Epithelial cell of prostate (primary cell): ENCODE measurements at regions not wholly inside any gene's neighbourhood (a gene's known extent, or its start where the extent isn't known, plus 50 kb on each side); places are given as distances from the start of the nearest gene placed in this dataset.

Source experiments
- DNase-seq: peaks from one replicate; pipeline ENCODE4 v3.0.0-alpha.2; 2011; ENCODE audit warnings: low read depth, low spot score
- H3K27ac ChIP-seq: fragments of 450-650 bp; 2 replicates; pipeline ENCODE4 v1.5.1; 2017; ENCODE audit warnings: mild to moderate bottlenecking

DNA sequence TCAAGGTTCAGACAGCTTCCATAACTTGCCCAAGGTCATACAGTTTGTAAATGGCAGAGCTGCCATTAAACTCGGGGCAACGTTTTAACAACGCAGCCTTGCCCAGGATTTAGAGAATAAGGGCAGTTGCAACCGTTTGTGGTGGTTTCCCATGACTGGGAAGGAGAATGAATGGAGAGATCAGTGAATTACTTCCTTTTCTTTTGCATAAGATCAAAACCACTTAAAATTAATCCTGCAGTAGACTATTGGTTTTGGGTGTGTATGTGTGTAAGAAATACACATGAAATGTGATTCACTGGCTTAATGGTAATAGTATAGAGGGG lies 179.1 kb upstream of the MIR17HG start:
- no peak for DNase-seq
- H3K27ac ChIP-seq, result no peak overlapping the region

DNA sequence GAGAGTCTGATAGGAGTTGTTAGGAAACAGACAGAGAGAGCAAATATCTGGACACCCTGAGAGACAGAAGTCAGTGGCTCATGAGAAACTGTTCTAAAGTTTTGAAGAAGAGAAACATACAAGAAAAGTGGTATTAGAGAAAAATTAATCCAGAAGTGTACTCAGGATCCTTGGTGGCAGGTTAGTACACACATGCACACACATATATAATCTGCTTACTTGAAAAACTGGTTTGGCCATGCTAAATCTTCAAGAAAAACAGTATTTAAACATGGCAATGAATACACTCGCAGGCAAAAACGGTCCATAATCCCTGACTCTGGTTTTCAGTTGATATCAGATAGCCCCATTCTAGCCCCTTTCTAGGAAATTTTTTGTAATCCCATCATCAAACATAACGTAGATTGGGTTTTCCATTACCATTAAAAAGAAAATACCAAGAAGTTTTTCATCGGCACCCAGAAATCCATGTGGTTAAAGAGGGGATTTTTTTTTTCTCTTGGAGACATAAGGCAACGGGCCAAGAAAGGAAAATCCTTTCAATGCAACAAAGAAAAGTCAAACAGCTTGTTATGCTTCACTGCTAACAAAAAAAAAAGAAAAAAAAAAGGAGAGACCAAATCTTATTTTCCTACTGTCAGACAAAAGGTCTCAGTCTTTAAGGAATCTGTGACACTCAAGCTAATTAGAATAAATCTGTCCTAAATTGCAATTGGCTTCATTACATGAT lies 178.0 kb upstream of the MIR17HG start:
- H3K27ac ChIP-seq, result no peak overlapping the region
- DNase-seq, result no peak

DNA sequence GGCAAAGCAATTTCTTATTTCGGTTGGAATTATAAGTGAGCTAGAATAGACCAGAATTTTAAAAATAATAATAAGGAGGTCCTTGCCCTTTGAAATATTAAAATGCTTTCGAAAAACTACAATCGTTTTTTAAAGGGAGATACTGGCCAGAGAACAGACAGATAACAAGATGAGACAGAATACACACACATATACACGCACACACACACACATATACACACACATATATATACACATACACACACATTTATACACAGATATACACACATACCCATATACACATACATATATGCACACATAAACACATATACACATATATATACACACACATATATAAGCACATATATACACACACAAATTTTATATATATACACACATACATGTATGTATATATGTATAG lies 175.3 kb upstream of the MIR17HG start:
- no peak for DNase-seq
- H3K27ac ChIP-seq, result no peak overlapping the region

DNA sequence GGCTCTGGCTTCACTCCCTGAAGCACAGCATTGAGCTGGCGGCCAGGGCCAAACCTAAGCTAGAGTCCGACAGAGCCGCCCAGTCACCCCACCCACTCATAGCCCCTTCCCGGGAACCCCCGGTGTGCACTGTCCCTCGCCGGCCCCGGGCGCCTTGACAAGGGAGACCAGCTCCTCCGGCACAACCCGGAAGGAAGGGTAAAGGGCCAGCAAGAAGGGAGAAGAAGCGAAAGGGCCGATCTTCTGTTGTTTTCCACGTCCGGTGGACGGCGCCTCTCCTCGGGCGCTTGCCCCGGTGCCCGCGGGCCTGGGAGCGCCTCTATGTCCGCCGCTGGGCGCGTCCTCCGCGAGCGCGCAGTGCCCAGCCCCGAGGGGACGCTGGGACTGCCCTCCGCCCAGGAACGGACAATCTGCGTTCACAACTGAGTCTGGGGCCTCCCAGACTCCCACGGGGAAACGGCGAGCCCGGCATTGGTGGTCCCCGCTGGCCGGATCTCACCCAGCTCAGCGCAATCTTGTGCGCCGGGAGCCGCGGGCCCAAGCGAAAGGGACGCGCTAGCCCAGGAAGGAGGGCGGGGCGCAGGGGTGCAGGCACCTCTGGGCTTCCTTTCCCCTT lies 172.5 kb upstream of the MIR17HG start:
- no peak for DNase-seq
- no peak overlapping the region for H3K27ac ChIP-seq

DNA sequence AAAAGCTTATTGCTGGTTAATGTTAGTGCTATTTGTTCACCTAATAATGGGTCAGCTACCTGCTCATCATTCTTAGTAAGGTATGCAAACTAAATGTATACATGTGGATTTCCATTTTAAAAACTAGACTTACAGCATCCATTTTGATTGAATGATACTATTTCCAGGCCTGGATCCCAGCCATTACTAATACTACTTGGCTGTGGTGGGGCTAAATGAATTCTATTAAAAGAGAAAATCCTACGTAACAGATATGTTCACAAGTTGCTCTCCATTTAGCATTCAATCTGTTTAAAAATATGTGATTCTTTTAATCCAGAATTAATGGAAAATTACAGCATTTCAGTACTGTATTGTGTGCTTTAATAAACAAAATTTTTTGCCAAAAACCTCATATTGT lies 169.4 kb upstream of the MIR17HG start:
- no peak for DNase-seq
- H3K27ac ChIP-seq, result no peak overlapping the region

DNA sequence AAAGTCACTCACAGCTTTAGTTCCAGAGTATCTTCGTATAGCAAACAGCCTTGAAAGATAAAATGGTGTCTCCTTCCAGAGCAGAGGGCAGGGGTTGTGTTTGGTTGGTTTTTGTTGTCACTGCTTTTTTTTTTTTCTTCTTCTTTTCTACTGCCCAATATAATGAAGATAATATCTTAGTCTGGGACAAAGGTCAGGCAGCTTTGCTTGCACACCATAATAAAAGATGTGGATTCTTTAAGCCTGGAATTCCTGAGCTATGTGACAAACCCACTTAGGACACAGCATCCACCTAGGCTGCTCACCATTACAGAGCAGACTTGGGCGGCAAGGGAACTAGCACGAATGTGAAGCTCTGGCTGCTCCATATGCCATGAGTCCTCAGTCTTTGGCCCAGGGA lies 165.6 kb upstream of the MIR17HG start:
- DNase-seq, result no peak
- H3K27ac ChIP-seq, result no peak overlapping the region

DNA sequence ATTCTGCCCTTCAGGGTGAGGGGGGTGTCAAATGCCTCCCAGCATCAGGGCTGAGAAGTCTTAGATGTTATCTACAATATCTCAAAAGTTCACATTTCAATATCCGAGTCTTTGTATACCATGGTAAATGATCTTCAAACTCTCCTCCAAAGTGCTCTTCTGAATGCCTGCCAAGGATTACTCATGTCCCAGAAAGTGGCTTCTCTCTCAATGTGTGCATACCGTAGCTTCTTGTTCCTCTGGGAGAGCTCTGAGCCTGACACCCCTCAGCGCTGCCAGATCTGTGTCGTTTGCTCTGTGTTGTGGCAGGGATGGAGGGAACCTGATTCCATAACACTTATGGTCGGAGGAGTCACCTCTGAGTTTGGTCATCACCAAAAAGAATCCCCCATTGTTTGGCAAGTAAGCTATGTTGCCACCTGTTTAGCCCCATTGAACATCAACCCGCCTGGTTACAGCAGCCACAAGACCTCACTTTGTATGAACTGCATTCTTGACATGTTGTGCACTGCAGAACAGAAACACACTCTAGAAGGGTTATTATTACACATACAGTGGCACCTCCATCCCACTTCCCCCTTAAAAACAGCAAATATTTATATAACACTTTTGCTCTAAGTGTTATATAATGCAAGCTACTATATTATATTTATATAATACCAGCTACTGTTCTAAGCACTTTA lies 163.1 kb upstream of the MIR17HG start:
- H3K27ac ChIP-seq, result no peak overlapping the region
- no peak for DNase-seq

DNA sequence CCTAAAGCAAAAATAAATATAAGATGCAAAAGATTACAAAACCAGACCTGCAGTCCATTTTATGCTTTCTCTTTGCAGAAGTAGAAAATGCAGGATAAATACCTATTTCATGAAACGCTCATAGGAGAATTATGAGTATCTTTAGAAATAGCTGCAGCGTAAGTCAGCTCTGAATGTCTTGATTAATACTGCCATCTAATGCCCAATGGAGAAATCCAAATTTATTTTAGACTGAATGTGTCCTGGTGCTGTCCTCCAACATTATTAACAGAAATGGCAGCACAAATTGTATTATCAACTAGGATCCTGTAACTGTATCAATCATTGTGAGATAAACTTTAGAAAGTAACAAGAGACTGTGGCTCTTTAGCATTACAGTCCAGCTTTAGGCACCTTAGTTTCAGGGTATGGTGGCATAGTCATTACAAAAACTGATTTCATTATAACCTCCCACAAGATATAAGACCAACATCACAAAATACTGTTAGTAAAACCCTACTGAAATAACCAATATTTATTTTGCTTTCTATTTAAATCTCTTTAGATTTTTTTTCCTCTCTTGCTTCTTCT lies 162.1 kb upstream of the MIR17HG start:
- no peak for DNase-seq
- H3K27ac ChIP-seq, result no peak overlapping the region

DNA sequence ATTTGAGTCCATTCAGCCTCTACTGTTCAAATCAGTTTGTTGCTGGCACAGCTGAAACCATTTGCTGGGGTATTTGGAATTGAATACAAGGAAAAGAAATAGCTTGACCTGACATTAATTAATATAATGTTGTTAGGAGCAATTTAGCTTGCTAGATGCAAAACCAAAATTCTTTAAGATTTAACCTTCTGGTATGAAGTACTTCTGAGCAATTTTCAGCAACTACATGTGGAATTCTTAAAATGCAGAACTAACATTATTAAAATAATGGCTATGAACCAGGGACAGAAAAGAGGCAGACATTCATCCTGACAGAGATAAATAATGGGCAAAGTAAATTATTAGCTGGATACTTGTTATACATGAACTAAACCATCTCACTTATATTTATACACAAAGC lies 160.0 kb upstream of the MIR17HG start:
- H3K27ac ChIP-seq, result no peak overlapping the region
- no peak for DNase-seq

DNA sequence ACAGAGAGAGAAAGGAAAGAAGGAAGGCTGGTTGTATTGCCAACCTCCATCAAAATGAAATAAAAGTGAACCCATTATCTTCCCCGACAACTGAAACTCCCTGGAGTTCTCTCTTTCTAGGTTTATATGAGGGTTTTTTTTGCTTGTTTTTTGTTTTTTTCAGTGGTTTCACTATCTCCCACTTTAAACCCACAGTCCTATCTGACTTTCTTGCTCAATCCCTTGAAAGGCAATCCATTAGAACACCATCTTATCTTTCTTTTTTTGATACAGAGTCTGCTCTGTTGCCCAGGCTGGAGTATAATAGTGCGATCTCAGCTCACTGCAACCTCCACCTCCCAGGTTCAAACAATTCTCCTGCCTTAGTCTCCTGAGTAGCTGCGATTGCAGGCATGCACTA lies 158.0 kb upstream of the MIR17HG start:
- no peak overlapping the region for H3K27ac ChIP-seq
- no peak for DNase-seq

DNA sequence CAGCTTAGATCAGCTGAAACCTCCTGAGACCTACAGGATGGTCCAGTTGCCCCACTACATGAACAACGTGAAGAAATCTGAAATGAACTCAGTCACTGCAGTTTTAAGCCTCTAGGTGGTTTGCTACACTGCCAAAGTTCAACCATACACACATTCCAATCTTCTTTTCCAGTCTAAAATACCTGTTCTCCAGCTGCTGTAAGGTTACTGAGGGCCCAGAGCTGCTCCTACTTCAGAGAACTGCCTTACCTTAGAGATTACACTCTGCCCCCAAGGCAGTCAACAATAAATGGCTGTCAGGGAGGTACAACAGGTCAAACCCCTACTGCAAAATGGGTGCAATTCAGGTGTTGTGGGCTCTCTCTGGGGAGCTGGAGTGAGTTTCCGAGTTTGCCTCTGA lies 154.1 kb upstream of the MIR17HG start:
- no peak overlapping the region for H3K27ac ChIP-seq
- no peak for DNase-seq

DNA sequence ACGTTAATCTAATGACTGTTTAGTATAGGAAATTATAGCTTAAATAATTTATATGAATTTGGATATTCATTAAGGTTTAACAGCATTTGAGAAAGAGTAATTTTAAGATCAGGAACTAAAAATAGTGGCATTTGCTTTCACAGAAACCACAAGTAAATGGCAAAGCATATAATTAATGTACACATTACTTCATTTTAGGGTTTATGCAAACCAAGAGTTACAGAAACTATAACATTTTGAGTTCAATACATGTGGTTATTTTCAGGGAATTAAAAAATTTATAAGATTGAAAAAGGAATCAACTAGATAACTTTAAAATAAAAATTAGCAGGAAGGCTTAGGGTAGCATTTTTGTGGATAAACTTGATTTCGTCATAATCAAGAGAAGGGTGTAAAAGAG lies 151.7 kb upstream of the MIR17HG start:
- no peak for DNase-seq
- H3K27ac ChIP-seq, result no peak overlapping the region

DNA sequence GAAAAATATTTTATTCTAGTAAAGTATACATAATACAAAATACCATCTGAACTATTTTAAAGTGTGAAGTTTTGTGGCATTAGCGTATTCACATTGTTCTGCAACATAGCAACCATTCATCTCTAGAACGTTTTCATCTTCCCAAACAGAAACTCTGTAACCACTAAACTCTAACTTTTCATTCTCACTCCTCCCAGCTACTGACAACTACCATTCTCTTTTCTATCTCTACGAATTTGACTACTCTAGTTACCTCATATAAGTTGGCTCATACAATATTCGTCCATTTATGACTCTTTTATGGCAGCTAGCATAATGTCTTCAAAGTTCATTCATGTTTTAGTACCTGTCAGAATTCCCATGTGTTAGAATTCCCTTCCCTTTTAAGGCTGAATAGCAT lies 150.5 kb upstream of the MIR17HG start:
- H3K27ac ChIP-seq, result no peak overlapping the region

DNA sequence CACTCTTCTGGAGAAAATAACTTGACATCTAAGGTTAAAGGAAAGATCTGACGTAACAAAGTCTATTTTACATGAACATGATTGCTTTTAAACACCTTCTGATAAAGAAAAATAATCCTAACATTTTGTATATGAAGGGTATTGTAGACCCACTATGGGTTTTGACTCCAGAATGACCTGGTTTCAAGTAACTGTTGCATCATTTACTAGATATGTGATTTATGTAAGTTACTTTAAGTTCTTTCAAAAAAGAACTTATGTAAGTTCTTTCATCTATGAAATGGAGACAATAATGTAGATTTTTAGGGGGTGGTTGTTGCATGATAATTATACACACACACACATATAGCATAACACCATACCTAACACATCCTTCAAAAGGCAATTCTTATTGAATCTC lies 147.6 kb upstream of the MIR17HG start:
- no peak overlapping the region for H3K27ac ChIP-seq
- no peak for DNase-seq

More for the DNA sequence above, 150.5 kb upstream of the MIR17HG start:
- no peak for DNase-seq

DNA sequence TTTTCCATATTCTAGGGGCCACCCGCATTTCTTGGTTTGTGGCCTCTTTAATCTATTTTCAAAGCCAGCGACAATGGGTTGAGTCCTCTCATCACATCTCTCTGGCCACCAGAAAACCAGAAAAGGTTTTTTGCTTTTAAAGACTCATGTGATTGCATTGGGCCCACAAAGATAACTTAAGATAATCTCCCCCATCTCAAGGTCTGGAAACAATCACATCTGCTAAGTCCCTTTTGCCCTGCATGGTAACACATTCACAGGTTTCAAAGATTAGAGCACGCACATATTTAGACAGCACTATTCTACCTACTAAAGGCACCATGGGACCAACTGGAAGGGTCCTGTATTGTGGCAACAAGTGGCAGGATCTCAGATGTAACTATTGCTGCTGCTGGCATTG lies 147.0 kb upstream of the MIR17HG start:
- DNase-seq, result no peak
- no peak overlapping the region for H3K27ac ChIP-seq

DNA sequence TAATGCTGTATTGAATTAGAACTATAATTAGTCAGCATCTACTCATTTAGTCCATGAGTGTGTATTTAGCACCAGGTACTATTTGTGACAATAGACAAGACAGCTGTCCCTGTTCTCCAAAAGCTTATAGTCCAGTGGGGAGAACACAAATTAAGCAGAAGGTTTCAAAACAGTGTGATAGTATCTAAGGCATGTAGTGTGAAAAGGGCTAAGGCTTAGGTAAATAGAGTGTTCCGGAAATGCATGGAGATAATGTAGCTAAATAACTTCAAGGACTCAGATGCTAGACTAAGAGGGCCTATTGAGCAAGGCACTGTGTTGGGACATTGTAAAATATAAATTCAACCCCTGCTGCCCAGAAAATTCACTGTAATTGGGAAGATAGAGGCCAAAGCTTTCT lies 144.1 kb upstream of the MIR17HG start:
- DNase-seq, result no peak
- no peak overlapping the region for H3K27ac ChIP-seq

DNA sequence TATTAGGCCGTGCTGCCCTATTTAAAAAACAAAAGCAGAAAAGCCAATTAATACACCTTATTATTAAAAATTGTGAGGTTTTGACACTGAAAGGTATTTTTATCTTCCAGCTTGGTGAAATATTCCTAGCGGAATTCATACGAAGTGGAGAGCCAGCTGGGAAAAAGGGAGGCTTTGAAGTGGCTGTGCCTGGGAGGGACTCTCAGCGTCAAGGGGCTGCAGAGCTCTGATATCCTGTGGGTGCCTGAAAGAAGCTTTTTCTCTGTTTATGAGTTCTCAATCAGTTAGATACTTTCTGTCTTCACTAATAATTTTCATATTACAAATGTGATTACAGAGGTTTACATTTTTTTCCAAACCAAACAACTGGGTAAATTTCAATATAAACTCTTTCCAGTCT lies 140.2 kb upstream of the MIR17HG start:
- H3K27ac ChIP-seq, result no peak overlapping the region
- DNase-seq, result no peak

DNA sequence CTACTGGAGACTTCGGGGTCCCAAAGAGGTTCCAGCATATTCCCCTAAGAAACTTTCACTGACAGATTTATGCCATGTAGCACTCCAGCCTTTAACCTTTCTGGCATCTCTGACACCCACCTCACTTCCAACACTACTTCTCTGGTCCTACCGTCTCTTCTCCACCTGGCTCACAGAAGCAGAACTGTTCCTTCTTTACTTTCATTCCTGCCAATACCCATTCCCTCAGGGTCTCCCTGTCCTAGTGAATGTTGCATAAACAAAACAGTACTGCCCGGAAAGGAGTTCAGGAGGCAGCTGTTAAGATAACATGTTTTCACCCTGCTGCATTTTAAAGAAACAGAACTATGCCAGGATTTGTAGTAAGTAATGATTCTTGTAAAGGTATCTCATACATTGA lies 136.0 kb upstream of the MIR17HG start:
- H3K27ac ChIP-seq, result no peak overlapping the region
- DNase-seq, result no peak

DNA sequence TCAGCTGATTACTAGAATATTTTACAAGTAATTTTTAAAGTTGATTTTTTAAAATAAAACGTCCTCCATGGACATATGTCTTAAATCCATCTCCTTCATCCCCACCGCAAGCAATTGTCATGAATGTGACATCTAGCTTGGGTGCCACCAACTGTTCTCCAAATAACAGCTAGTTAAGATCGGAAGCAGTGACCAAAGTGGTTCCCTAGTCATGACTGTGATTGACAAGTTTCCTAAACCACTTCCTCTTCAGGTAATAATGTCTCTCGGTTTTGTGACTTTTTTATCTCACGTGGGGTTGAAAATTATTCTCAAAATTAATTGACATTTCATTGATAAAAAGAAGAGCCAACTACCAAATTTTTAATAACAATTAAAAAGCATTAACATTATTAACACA lies 135.3 kb upstream of the MIR17HG start:
- no peak overlapping the region for H3K27ac ChIP-seq
- DNase-seq, result no peak

DNA sequence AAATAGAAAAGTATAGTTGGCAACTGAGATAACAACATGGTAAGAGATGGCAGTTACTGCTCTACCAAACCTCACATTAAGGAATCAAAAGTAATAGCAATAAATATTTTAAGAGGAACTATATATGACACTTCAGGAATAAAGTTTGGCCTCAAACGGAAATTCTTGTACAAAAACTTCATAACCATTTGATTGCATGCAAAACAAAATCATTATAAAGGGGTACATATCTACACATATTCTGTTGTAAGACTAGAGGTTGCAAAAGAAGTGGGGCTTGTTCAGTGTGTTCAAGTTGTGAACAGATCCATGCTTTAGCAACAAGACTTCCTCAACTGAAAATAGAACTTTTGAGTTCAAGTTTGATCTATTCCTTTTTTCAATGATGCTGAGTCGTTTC lies 133.5 kb upstream of the MIR17HG start:
- no peak for DNase-seq

DNA sequence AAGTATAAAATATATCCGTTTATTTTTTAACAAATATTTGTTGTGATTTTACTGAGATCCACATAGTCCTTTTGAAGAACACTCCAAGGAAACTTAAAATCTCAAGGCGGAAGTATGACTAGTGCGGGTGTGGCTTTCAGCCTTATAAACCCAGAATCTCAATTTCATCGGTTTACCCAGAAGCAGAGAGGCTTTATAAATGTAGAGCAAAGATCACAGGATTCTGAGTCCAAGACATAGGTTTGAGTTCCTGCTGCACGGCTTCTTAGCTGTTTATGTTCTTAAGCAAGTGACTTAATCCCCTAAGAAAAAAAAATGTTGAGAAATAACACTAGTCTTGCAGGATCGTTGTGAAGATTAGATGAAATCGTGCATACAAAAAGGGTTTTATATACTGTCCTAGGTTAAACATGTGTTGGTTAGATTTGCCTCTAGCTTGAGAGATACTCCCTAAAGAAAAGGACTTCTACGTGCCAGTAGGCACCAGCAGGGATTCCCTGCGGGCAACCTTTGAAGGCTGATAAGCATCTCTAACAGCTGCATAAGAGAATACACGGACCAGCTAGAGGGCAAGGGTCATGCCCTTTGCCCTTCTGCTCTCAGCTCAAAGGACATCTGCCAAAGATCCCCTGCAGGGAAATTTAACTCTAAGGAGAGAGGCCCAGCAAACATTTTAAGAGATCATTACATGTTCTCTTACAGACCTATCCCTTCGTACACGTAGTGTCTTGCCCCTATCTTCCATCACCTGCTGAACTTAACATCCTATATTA lies 130.4 kb upstream of the MIR17HG start:
- DNase-seq, result no peak
- H3K27ac ChIP-seq, result no peak overlapping the region

More for the DNA sequence above, 133.5 kb upstream of the MIR17HG start:
- H3K27ac ChIP-seq, result no peak overlapping the region
